HG03342 (cell line): ENCODE measurements at regions not wholly inside any gene's neighbourhood (a gene's known extent, or its start where the extent isn't known, plus 50 kb on each side); places are given as distances from the start of the nearest gene placed in this dataset.
"Not testable (repeated sequence)": the region's sequence is repeated elsewhere in the genome, so short reads cannot be mapped to it uniquely, and the experiment has no call there.

Source experiments
- ATAC-seq: cut with Tn5 transposase; IDR thresholded peaks from one replicate; pipeline ENCODE4 v1.9.1; 2021; ENCODE audit warnings: mild to moderate bottlenecking, moderate library complexity; ENCODE audit not compliant: unreplicated experiment

GRCh38 chr2:185984670-185985069 is 246.1 kb downstream of the FSIP2 start:
- no peak for ATAC-seq

GRCh38 chr2:185988907-185989306 is 250.3 kb downstream of the FSIP2 start:
- not testable (repeated sequence) for ATAC-seq

GRCh38 chr2:185990861-185991525 is 252.4 kb downstream of the FSIP2 start:
- ATAC-seq: no peak

GRCh38 chr2:185998562-185999070 is 260.0 kb downstream of the FSIP2 start:
- ATAC-seq: no peak

GRCh38 chr2:186009341-186009740 is 270.7 kb downstream of the FSIP2 start:
- no peak for ATAC-seq

- no peak for ATAC-seq
Observed at GRCh38 chr2:186017278-186017677, 278.7 kb downstream of the FSIP2 start.

- ATAC-seq: no peak
Observed at GRCh38 chr2:186024921-186025320, 286.3 kb downstream of the FSIP2 start.

- ATAC-seq: peak; percentile 67
Observed at GRCh38 chr2:186027922-186028321, 289.3 kb downstream of the FSIP2 start.

GRCh38 chr2:186031229-186031628 is 292.6 kb downstream of the FSIP2 start:
- no peak for ATAC-seq

- no peak for ATAC-seq
Observed at GRCh38 chr2:186032102-186032738, 293.6 kb downstream of the FSIP2 start.

- no peak for ATAC-seq
Observed at GRCh38 chr2:186032930-186033329, 294.3 kb downstream of the FSIP2 start.

- no peak for ATAC-seq
Observed at GRCh38 chr2:186033541-186033940, 294.9 kb downstream of the FSIP2 start.

- no peak for ATAC-seq
Observed at GRCh38 chr2:186036862-186037449, 298.4 kb downstream of the FSIP2 start.

- no peak for ATAC-seq
Observed at GRCh38 chr2:186042207-186043028, 303.8 kb downstream of the FSIP2 start.

GRCh38 chr2:186044761-186045160 is 306.2 kb downstream of the FSIP2 start:
- ATAC-seq: no peak

GRCh38 chr2:186052930-186053329 is 314.3 kb downstream of the FSIP2 start:
- ATAC-seq: no peak

- ATAC-seq: no peak
Observed at GRCh38 chr2:186058614-186059013, 320.0 kb downstream of the FSIP2 start.

GRCh38 chr2:186059096-186059495 is 320.5 kb downstream of the FSIP2 start:
- no peak for ATAC-seq

GRCh38 chr2:186060744-186061440 is 322.3 kb downstream of the FSIP2 start:
- no peak for ATAC-seq

GRCh38 chr2:186064507-186064906 is 325.9 kb downstream of the FSIP2 start:
- no peak for ATAC-seq

- ATAC-seq: no peak
Observed at GRCh38 chr2:186065491-186065890, 326.9 kb downstream of the FSIP2 start.
